Sigmoid colon (tissue), 4 donors: ENCODE measurements at regions not wholly inside any gene's neighbourhood (a gene's known extent, or its start where the extent isn't known, plus 50 kb on each side); places are given as distances from the start of the nearest gene placed in this dataset.

Source experiments
- CTCF ChIP-seq, 4 experiments: fragments of 450-650 bp in 3 of 4; fragments of 200-600 bp in 1 of 4; IDR thresholded peaks; one replicate each; pipeline ENCODE4 v1.5.1; 2016 to 2019; ENCODE audit warnings: antibody characterized with exemption in 4 of 4, mild to moderate bottlenecking in 3 of 4, moderate library complexity in 2 of 4
- EP300 ChIP-seq, 4 donors: sonication (generic); formaldehyde crosslinking; IDR thresholded peaks; one replicate each; pipeline ENCODE4 v1.6.1; 2017; ENCODE audit warnings: antibody characterized with exemption in 4 of 4
- POLR2A ChIP-seq, 2 donors: fragments of 450-650 bp; IDR thresholded peaks; one replicate each; pipeline ENCODE4 v1.6.1; 2016; ENCODE audit warnings: antibody characterized with exemption in 2 of 2, mild to moderate bottlenecking in 2 of 2, moderate library complexity in 2 of 2
- POLR2AphosphoS5 ChIP-seq, 4 donors: sonication (generic); formaldehyde crosslinking; IDR thresholded peaks; one replicate each; pipeline ENCODE4 v1.6.1; 2017; ENCODE audit warnings: antibody characterized with exemption in 4 of 4

GRCh38 chr9:88258601-88259000 is 120.3 kb upstream of the SPATA31C2 start:
- TF ChIP-seq CTCF (IDR thresholded peaks at IDR 0.05): no peak
- no peak for TF ChIP-seq POLR2A (IDR thresholded peaks at IDR 0.05)
- TF ChIP-seq POLR2AphosphoS5 (IDR thresholded peaks at IDR 0.05): peak; percentile 24 to 72 (median 66)
- peak in 1 of 4 donors; percentile 17 for TF ChIP-seq EP300 (IDR thresholded peaks at IDR 0.05)
